Gastrocnemius medialis (tissue), 4 donors: ENCODE measurements at regions not wholly inside any gene's neighbourhood (a gene's known extent, or its start where the extent isn't known, plus 50 kb on each side); places are given as distances from the start of the nearest gene placed in this dataset.

Source experiments
- POLR2A ChIP-seq, 2 donors: fragments of 450-650 bp; IDR thresholded peaks; one replicate each; pipeline ENCODE4 v1.6.1; 2017; ENCODE audit warnings: antibody characterized with exemption in 2 of 2, mild to moderate bottlenecking in 2 of 2, moderate library complexity in 2 of 2
- TF ChIP-seq, protein P1 (sequence below), 5 experiments: fragments of 450-650 bp in 3 of 5; fragments of 200-600 bp in 2 of 5; sonication (generic) in 2 of 5; IDR thresholded peaks in 4 of 5; conservative IDR thresholded peaks in 1 of 5; 1 replicate in 4 of 5; 2 replicates in 1 of 5; pipeline ENCODE4 v1.5.1; 2016 to 2019; ENCODE audit warnings: antibody characterized with exemption in 5 of 5, mild to moderate bottlenecking in 3 of 5, moderate library complexity in 3 of 5

DNA sequence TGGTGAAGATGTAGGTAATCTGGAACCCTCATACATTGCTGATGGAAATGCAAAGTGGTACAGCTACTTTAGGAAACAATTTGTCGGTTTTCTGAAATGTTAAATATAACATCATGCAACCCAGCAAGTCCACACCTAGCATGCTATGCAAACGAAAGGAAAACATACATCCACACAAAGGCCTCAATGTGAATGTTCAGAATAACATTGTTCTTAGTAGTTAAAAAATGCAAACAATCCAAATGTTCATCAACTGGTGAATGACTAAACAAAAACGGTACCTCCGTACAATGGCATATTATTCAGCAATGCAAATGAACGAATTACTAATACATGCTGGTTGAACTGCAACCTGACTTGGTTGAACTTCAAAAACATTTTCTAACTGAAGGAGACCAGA is 423.3 kb upstream of the THRB start:
- TF ChIP-seq, protein P1, sequence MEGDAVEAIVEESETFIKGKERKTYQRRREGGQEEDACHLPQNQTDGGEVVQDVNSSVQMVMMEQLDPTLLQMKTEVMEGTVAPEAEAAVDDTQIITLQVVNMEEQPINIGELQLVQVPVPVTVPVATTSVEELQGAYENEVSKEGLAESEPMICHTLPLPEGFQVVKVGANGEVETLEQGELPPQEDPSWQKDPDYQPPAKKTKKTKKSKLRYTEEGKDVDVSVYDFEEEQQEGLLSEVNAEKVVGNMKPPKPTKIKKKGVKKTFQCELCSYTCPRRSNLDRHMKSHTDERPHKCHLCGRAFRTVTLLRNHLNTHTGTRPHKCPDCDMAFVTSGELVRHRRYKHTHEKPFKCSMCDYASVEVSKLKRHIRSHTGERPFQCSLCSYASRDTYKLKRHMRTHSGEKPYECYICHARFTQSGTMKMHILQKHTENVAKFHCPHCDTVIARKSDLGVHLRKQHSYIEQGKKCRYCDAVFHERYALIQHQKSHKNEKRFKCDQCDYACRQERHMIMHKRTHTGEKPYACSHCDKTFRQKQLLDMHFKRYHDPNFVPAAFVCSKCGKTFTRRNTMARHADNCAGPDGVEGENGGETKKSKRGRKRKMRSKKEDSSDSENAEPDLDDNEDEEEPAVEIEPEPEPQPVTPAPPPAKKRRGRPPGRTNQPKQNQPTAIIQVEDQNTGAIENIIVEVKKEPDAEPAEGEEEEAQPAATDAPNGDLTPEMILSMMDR (IDR thresholded peaks at IDR 0.05 in 4 of 5, conservative IDR thresholded peaks at IDR 0.05 in 1 of 5), result no peak
- TF ChIP-seq POLR2A (IDR thresholded peaks at IDR 0.05), result no peak
